ENCODE measurements at regions not wholly inside any gene's neighbourhood (a gene's known extent, or its start where the extent isn't known, plus 50 kb on each side); places are given as distances from the start of the nearest gene placed in this dataset.
"Not testable (repeated sequence)": the region's sequence is repeated elsewhere in the genome, so short reads cannot be mapped to it uniquely, and the experiment has no call there.

GRCh38 chr5:36739751-36740221, 133.4 kb downstream of the SLC1A3 start:
- H3K27me3 ChIP-seq (replicated peaks), result no peaks in the 10 kb centered on the region; the same call in 1 of the 2 replicates
- peak overlapping the region; percentile 61 for H3K27ac ChIP-seq
- DNase-seq (ENCODE audit: low read depth in 1 of 2, low spot score in 2 of 2), result peak; percentile 69 to 72
- 0 out of 2 replicates have a peak overlapping the region, but pooled peaks have one; percentile 2 for H3K4me3 ChIP-seq
- H3K9me3 ChIP-seq (replicated peaks), result no peaks in the 10 kb centered on the region
- peaks cover 37% of the 10 kb centered on the region for H3K4me1 ChIP-seq (replicated peaks)
- H3K36me3 ChIP-seq, result no peaks in the 10 kb centered on the region

DNA sequence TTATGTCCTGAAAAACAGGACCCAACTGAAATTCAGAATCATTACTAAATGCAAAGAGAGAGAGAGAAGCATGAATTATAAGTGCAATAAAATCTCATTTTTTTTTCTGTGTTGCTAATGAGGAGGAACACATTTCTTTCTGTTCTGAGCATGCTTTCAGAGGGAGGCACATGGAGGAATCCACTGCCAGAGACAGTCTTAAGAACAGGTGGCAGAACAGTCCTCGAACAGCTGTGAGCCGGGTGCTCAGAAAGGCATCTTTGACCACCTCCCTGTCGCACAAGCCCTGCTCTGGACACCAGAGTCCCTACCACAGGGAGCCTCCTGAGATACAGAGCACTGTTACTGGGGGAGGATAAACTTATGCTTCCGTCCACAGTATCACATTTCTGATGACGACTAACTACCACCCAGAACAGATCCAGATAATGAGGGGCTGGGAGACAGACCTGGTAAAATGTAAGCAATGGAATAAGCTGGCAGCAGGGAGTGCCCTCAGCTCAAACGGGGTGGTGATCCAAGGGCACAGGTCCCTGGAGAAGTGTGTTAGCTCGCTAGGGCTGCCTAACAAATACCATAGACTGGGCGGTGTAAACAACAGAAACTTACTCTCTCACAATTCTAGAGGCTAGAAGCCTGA, 134.0 kb downstream of the SLC1A3 start:
- DNase-seq (ENCODE audit: low read depth in 1 of 2, low spot score in 2 of 2), result peak; percentile 35 to 49
- 0 out of 2 replicates have a peak overlapping the region, but pooled peaks have one; percentile 2 for H3K4me3 ChIP-seq
- H3K27ac ChIP-seq, result peak overlapping the region; percentile 61
- peaks cover 37% of the 10 kb centered on the region for H3K4me1 ChIP-seq (replicated peaks)
- peaks cover 5% of the 10 kb centered on the region; the same call in 1 of the 2 replicates for H3K27me3 ChIP-seq (replicated peaks)
- no peaks in the 10 kb centered on the region for H3K9me3 ChIP-seq (replicated peaks)
- H3K36me3 ChIP-seq, result no peaks in the 10 kb centered on the region

DNA sequence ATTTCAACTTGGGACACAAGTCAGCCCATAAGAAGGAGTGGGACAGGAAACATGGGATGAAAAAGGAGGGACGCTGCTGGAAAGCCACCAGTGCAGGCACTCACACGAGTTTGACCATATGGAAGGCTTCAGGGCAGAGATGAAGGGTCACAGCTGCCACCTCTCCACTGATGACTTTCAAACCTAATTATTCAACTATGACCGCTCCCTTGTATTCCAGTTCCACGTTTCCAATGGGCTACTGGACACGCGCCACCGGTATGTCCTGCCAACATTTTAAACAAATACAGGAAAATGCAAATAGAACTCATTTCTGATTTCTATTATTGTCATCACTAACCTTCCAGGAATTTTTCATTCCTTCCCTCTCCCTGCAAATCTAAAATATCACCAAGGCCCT, 134.7 kb downstream of the SLC1A3 start:
- peak in 1 of 2 experiments; percentile 14 for DNase-seq (ENCODE audit: low read depth in 1 of 2, low spot score in 2 of 2)
- Histone ChIP-seq H3K9me3 (replicated peaks) (no peaks in the 10 kb centered on the region), H3K4me1 (replicated peaks) (peaks cover 37% of the 10 kb centered on the region), H3K4me3 (no peak overlapping the region), H3K36me3 (no peaks in the 10 kb centered on the region), H3K27ac (no peak overlapping the region), H3K27me3 (replicated peaks) (peaks cover 12% of the 10 kb centered on the region)

GRCh38 chr5:36743891-36744772, 132.4 kb upstream of the NIPBL start:
- H3K9me3 ChIP-seq (replicated peaks), result no peaks in the 10 kb centered on the region
- peaks cover 34% of the 10 kb centered on the region for H3K4me1 ChIP-seq (replicated peaks)
- peak; percentile 74 to 76 for DNase-seq (ENCODE audit: low read depth in 1 of 2, low spot score in 2 of 2)
- no peaks in the 10 kb centered on the region for H3K36me3 ChIP-seq
- peaks cover 16% of the 10 kb centered on the region for H3K27me3 ChIP-seq (replicated peaks)
- no peak overlapping the region for H3K27ac ChIP-seq
- H3K4me3 ChIP-seq, result peak overlapping the region; percentile 41

GRCh38 chr5:36744773-36745589, 131.6 kb upstream of the NIPBL start:
- H3K27me3 ChIP-seq (replicated peaks), result peaks cover 21% of the 10 kb centered on the region
- DNase-seq (ENCODE audit: low read depth in 1 of 2, low spot score in 2 of 2), result no peak
- no peaks in the 10 kb centered on the region for H3K36me3 ChIP-seq
- no peaks in the 10 kb centered on the region for H3K9me3 ChIP-seq (replicated peaks)
- H3K4me1 ChIP-seq (replicated peaks), result peaks cover 25% of the 10 kb centered on the region
- H3K4me3 ChIP-seq, result peak overlapping the region; percentile 41
- H3K27ac ChIP-seq, result no peak overlapping the region

DNA sequence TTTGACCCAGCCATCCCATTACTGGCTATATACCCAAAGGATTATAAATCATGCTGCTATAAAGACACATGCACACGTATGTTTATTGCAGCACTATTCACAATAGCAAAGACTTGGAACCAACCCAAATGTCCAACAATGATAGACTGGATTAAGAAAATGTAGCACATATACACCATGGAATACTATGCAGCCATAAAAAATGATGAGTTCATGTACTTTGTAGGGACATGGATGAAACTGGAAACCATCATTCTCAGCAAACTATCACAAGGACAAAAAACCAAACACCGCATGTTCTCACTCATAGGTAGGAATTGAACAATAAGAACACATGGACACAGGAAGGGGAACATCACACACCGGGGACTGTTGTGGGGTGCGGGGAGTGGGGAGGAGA, 128.8 kb upstream of the NIPBL start:
- DNase-seq (ENCODE audit: low read depth in 1 of 2, low spot score in 2 of 2); H3K4me1 ChIP-seq (replicated peaks); H3K27ac ChIP-seq; H3K4me3 ChIP-seq; H3K36me3 ChIP-seq; H3K9me3 ChIP-seq (replicated peaks): not testable (repeated sequence)
- peaks cover 26% of the 10 kb centered on the region for H3K27me3 ChIP-seq (replicated peaks)

GRCh38 chr5:36751886-36752285, 124.7 kb upstream of the NIPBL start:
- Histone ChIP-seq H3K36me3 (no peaks in the 10 kb centered on the region), H3K27ac (no peak overlapping the region), H3K27me3 (replicated peaks) (peaks cover 15% of the 10 kb centered on the region; the same call in 1 of the 2 replicates), H3K9me3 (replicated peaks) (no peaks in the 10 kb centered on the region), H3K4me1 (replicated peaks) (no peaks in the 10 kb centered on the region; the same call in 1 of the 2 replicates), H3K4me3 (no peak overlapping the region)
- no peak for DNase-seq (ENCODE audit: low read depth in 1 of 2, low spot score in 2 of 2)

DNA sequence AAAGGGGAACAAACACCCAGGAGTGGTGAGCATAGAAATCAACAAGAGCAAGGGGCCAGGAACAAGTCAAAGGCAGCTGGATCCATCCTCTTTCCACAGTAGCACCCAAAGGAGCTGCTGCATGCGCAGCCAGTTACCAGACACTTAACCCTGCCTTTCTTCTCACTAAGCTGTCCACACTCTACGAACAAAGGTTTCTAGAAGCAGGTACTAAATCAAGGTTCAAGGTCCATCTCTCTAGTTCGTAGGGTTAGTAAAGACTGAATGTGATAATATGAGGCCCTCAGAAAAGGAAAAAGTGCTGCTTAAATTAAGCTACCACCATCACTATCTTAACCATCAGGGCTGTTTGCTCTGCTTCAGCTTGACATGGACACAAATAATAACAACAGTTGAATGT, 121.2 kb upstream of the NIPBL start:
- Histone ChIP-seq H3K36me3 (no peaks in the 10 kb centered on the region), H3K27ac (no peak overlapping the region), H3K27me3 (replicated peaks) (peaks cover 13% of the 10 kb centered on the region; the same call in 1 of the 2 replicates), H3K4me1 (replicated peaks) (no peaks in the 10 kb centered on the region; the same call in 1 of the 2 replicates), H3K4me3 (no peak overlapping the region), H3K9me3 (replicated peaks) (no peaks in the 10 kb centered on the region)
- no peak for DNase-seq (ENCODE audit: low read depth in 1 of 2, low spot score in 2 of 2)

DNA sequence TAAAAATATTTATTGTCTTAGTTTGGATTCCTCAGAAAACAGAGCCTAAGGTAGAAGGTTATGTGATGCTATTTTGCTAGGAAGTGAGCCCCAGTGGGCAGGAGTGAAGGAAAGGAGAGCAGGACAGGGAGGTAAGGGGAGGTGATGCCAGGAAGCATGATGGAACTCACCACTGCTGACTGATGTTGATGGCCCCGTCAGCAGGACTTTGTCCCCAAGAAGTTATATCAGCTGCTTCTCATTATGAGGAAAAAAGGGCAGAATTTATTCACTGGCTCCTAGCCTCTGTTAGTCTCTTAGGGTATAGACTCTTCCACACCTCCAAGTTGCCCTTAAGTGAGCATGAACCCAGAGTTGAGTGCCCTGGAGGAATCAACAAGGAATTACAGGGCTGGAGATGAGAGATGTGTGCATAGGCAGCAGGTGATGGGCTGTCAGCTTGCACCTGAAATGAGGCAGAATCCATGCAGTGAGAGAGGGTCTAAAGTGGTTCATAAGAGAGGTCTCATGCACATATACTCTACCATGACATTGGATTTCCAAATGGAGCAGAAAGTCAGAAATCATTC, 120.6 kb upstream of the NIPBL start:
- H3K36me3 ChIP-seq, result no peaks in the 10 kb centered on the region
- DNase-seq (ENCODE audit: low read depth in 1 of 2, low spot score in 2 of 2), result no peak
- no peaks in the 10 kb centered on the region; the same call in 1 of the 2 replicates for H3K4me1 ChIP-seq (replicated peaks)
- H3K4me3 ChIP-seq, result no peak overlapping the region
- no peaks in the 10 kb centered on the region for H3K9me3 ChIP-seq (replicated peaks)
- no peak overlapping the region for H3K27ac ChIP-seq
- peaks cover 8% of the 10 kb centered on the region; the same call in 1 of the 2 replicates for H3K27me3 ChIP-seq (replicated peaks)

DNA sequence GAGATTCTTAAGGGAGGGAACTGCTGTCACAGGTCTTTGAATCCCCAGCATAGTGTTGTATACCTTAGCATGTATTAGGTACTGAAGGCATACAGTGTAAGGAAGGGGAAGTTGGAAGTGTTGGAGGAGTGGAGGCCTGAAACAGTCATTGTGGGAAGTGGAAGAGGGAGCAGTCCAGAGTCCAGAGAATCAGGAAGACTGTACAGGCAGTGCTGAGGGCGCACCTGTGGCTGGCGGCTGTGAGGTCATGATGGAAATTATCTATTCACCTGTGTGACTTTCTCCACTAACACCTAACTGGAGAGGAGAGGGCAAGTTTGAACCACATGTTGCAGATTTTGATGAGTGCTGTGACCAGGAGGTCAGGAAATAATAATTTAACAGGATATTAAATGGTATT, 119.7 kb upstream of the NIPBL start:
- no peaks in the 10 kb centered on the region; the same call in 1 of the 2 replicates for H3K4me1 ChIP-seq (replicated peaks)
- H3K27ac ChIP-seq, result no peak overlapping the region
- H3K9me3 ChIP-seq (replicated peaks), result no peaks in the 10 kb centered on the region
- DNase-seq (ENCODE audit: low read depth in 1 of 2, low spot score in 2 of 2), result no peak
- no peak overlapping the region for H3K4me3 ChIP-seq
- peaks cover 8% of the 10 kb centered on the region; the same call in 1 of the 2 replicates for H3K27me3 ChIP-seq (replicated peaks)
- no peaks in the 10 kb centered on the region for H3K36me3 ChIP-seq

- 0 out of 2 replicates have a peak, but pooled peaks cover 8% of the 10 kb centered on the region for H3K27me3 ChIP-seq (replicated peaks)
- H3K36me3 ChIP-seq, result no peaks in the 10 kb centered on the region
- no peaks in the 10 kb centered on the region for H3K9me3 ChIP-seq (replicated peaks)
- H3K4me1 ChIP-seq (replicated peaks), result no peaks in the 10 kb centered on the region; the same call in 1 of the 2 replicates
- H3K27ac ChIP-seq, result no peak overlapping the region
- no peak for DNase-seq (ENCODE audit: low read depth in 1 of 2, low spot score in 2 of 2)
- no peak overlapping the region for H3K4me3 ChIP-seq
These were observed 117.5 kb upstream of the NIPBL start for GRCh38 chr5:36759117-36759516.

- Histone ChIP-seq H3K27ac (no peak overlapping the region), H3K4me3 (no peak overlapping the region), H3K27me3 (replicated peaks) (peaks cover 8% of the 10 kb centered on the region), H3K4me1 (replicated peaks) (no peaks in the 10 kb centered on the region), H3K36me3 (no peaks in the 10 kb centered on the region), H3K9me3 (replicated peaks) (no peaks in the 10 kb centered on the region)
- DNase-seq (ENCODE audit: low read depth in 1 of 2, low spot score in 2 of 2), result no peak
These were observed 113.1 kb upstream of the NIPBL start for GRCh38 chr5:36763454-36763853.

GRCh38 chr5:36765876-36766275, 110.7 kb upstream of the NIPBL start:
- H3K4me1 ChIP-seq (replicated peaks), result no peaks in the 10 kb centered on the region
- H3K36me3 ChIP-seq, result no peaks in the 10 kb centered on the region
- no peak for DNase-seq (ENCODE audit: low read depth in 1 of 2, low spot score in 2 of 2)
- H3K27ac ChIP-seq, result no peak overlapping the region
- peaks cover 5% of the 10 kb centered on the region for H3K27me3 ChIP-seq (replicated peaks)
- no peak overlapping the region for H3K4me3 ChIP-seq
- H3K9me3 ChIP-seq (replicated peaks), result no peaks in the 10 kb centered on the region

All from SJSA1 (cell line).